ENCODE measurements at regions not wholly inside any gene's neighbourhood (a gene's known extent, or its start where the extent isn't known, plus 50 kb on each side); places are given as distances from the start of the nearest gene placed in this dataset.
"Not testable (repeated sequence)": the region's sequence is repeated elsewhere in the genome, so short reads cannot be mapped to it uniquely, and the experiment has no call there.

- Histone ChIP-seq H3K27ac (ENCODE audit: low read depth, low read length) (no peak overlapping the region), H3K4me3 (ENCODE audit: low read length) (no peak overlapping the region), H3K9ac (ENCODE audit: extremely low read depth, low read length, poor library complexity, severe bottlenecking) (no peak overlapping the region), H3K4me1 (ENCODE audit: control insufficient read depth, insufficient read depth, low read length) (no peaks in the 10 kb centered on the region), H3K9me3 (ENCODE audit: control insufficient read depth, low read length) (no peaks in the 10 kb centered on the region), H3K36me3 (ENCODE audit: control insufficient read depth, insufficient read depth, low read length) (no peaks in the 10 kb centered on the region), H3K27me3 (ENCODE audit: control insufficient read depth, insufficient read depth, low read length, poor library complexity, severe bottlenecking) (no peaks in the 10 kb centered on the region)
- no peaks in the 10 kb centered on the region for H3K36me3 Mint-ChIP-seq (ENCODE audit: low read depth)
- TF ChIP-seq, protein P1, sequence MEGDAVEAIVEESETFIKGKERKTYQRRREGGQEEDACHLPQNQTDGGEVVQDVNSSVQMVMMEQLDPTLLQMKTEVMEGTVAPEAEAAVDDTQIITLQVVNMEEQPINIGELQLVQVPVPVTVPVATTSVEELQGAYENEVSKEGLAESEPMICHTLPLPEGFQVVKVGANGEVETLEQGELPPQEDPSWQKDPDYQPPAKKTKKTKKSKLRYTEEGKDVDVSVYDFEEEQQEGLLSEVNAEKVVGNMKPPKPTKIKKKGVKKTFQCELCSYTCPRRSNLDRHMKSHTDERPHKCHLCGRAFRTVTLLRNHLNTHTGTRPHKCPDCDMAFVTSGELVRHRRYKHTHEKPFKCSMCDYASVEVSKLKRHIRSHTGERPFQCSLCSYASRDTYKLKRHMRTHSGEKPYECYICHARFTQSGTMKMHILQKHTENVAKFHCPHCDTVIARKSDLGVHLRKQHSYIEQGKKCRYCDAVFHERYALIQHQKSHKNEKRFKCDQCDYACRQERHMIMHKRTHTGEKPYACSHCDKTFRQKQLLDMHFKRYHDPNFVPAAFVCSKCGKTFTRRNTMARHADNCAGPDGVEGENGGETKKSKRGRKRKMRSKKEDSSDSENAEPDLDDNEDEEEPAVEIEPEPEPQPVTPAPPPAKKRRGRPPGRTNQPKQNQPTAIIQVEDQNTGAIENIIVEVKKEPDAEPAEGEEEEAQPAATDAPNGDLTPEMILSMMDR (conservative IDR thresholded peaks at IDR 0.05) = no peak
- WGBS, 2 experiments (ENCODE audit: insufficient coverage in 1 of 2, insufficient read length in 1 of 2) = 73 to 94% methylated on average over 4 of the region's 4 CpGs
- DNase-seq = no peak
- H3K9me3 Mint-ChIP-seq = peaks cover 5% of the 10 kb centered on the region
- no peak overlapping the region for H3K4me3 Mint-ChIP-seq
- peaks cover 12% of the 10 kb centered on the region for H3K4me1 Mint-ChIP-seq
- no peak overlapping the region for H3K27ac Mint-ChIP-seq
- H3K27me3 Mint-ChIP-seq (ENCODE audit: insufficient read depth) = no peaks in the 10 kb centered on the region
These were observed 365.4 kb downstream of the NDFIP2 start for GRCh38 chr13:79846386-79846785.

- Histone ChIP-seq H3K9ac (ENCODE audit: extremely low read depth, low read length, poor library complexity, severe bottlenecking) (no peak overlapping the region), H3K9me3 (ENCODE audit: control insufficient read depth, low read length) (peaks cover 14% of the 10 kb centered on the region), H3K27me3 (ENCODE audit: control insufficient read depth, insufficient read depth, low read length, poor library complexity, severe bottlenecking) (no peaks in the 10 kb centered on the region), H3K27ac (ENCODE audit: low read depth, low read length) (no peak overlapping the region), H3K4me3 (ENCODE audit: low read length) (no peak overlapping the region), H3K4me1 (ENCODE audit: control insufficient read depth, insufficient read depth, low read length) (no peaks in the 10 kb centered on the region), H3K36me3 (ENCODE audit: control insufficient read depth, insufficient read depth, low read length) (no peaks in the 10 kb centered on the region)
- no peaks in the 10 kb centered on the region for H3K27me3 Mint-ChIP-seq (ENCODE audit: insufficient read depth)
- WGBS, 2 experiments (ENCODE audit: insufficient coverage in 1 of 2, insufficient read length in 1 of 2) = 73% methylated on average over 3 of the region's 3 CpGs; no CpG with 5 or more reads in 1 of the 2 experiments
- H3K9me3 Mint-ChIP-seq = peaks cover 19% of the 10 kb centered on the region
- DNase-seq = no peak
- H3K27ac Mint-ChIP-seq = no peak overlapping the region
- TF ChIP-seq, protein P1 (conservative IDR thresholded peaks at IDR 0.05) = no peak
- no peaks in the 10 kb centered on the region for H3K4me1 Mint-ChIP-seq
- peaks cover 7% of the 10 kb centered on the region for H3K36me3 Mint-ChIP-seq (ENCODE audit: low read depth)
- H3K4me3 Mint-ChIP-seq = no peak overlapping the region
These were observed 356.9 kb downstream of the NDFIP2 start for GRCh38 chr13:79837741-79838450.

DNA sequence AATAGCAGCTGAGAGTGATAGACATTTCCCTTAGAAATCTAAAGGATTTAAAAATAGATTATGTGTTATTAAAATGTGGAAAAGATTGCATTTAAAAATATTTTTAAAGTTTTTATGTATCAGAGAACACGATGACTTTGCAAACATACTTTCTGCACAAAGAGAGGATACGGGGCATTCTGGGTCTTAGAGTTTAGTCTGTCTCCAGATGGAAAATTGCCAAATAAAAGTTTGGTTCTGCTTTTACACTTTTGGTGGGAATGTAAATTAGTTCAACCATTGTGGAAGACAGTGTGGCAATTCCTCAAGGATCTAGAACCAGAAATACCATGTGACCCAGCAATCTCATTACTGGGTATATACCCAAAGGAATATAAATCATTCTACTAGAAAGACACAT is 355.2 kb downstream of the NDFIP2 start:
- H3K27ac ChIP-seq (ENCODE audit: low read depth, low read length); H3K36me3 ChIP-seq (ENCODE audit: control insufficient read depth, insufficient read depth, low read length); H3K9ac ChIP-seq (ENCODE audit: extremely low read depth, low read length, poor library complexity, severe bottlenecking); H3K4me3 Mint-ChIP-seq; H3K27ac Mint-ChIP-seq; H3K36me3 Mint-ChIP-seq (ENCODE audit: low read depth); H3K27me3 Mint-ChIP-seq (ENCODE audit: insufficient read depth); H3K4me1 Mint-ChIP-seq; H3K27me3 ChIP-seq (ENCODE audit: control insufficient read depth, insufficient read depth, low read length, poor library complexity, severe bottlenecking); H3K4me1 ChIP-seq (ENCODE audit: control insufficient read depth, insufficient read depth, low read length); H3K4me3 ChIP-seq (ENCODE audit: low read length); DNase-seq: not testable (repeated sequence)
- WGBS, 2 experiments (ENCODE audit: insufficient coverage in 1 of 2, insufficient read length in 1 of 2) = 97 to 100% methylated on average over 2 of the region's 2 CpGs
- H3K9me3 ChIP-seq (ENCODE audit: control insufficient read depth, low read length) = peaks cover 14% of the 10 kb centered on the region
- peaks cover 19% of the 10 kb centered on the region for H3K9me3 Mint-ChIP-seq

- 60 to 83% methylated on average over 1 to 2 of the region's 2 CpGs for WGBS, 2 experiments (ENCODE audit: insufficient coverage in 1 of 2, insufficient read length in 1 of 2)
- H3K27me3 ChIP-seq (ENCODE audit: control insufficient read depth, insufficient read depth, low read length, poor library complexity, severe bottlenecking) = no peaks in the 10 kb centered on the region
- H3K4me1 ChIP-seq (ENCODE audit: control insufficient read depth, insufficient read depth, low read length) = no peaks in the 10 kb centered on the region
- peaks cover 14% of the 10 kb centered on the region for H3K9me3 ChIP-seq (ENCODE audit: control insufficient read depth, low read length)
- DNase-seq = no peak
- TF ChIP-seq, protein P1 (conservative IDR thresholded peaks at IDR 0.05) = no peak
- H3K27ac ChIP-seq (ENCODE audit: low read depth, low read length) = no peak overlapping the region
- Mint-ChIP-seq H3K9me3 (peaks cover 19% of the 10 kb centered on the region), H3K27me3 (ENCODE audit: insufficient read depth) (no peaks in the 10 kb centered on the region), H3K4me3 (no peak overlapping the region), H3K27ac (no peak overlapping the region), H3K36me3 (ENCODE audit: low read depth) (peaks cover 7% of the 10 kb centered on the region), H3K4me1 (no peaks in the 10 kb centered on the region)
- no peak overlapping the region for H3K9ac ChIP-seq (ENCODE audit: extremely low read depth, low read length, poor library complexity, severe bottlenecking)
- no peaks in the 10 kb centered on the region for H3K36me3 ChIP-seq (ENCODE audit: control insufficient read depth, insufficient read depth, low read length)
- no peak overlapping the region for H3K4me3 ChIP-seq (ENCODE audit: low read length)
These were observed 353.9 kb downstream of the NDFIP2 start for GRCh38 chr13:79834876-79835275.
